ENCODE measurements at regions not wholly inside any gene's neighbourhood (a gene's known extent, or its start where the extent isn't known, plus 50 kb on each side); places are given as distances from the start of the nearest gene placed in this dataset.
"Not testable (repeated sequence)": the region's sequence is repeated elsewhere in the genome, so short reads cannot be mapped to it uniquely, and the experiment has no call there.

GRCh38 chr2:209141818-209142217 is 282.0 kb upstream of the MAP2 start:
- H3K9me2 ChIP-seq (ENCODE audit: insufficient read depth), result no peaks in the 10 kb centered on the region
- intact Hi-C loops (cut with micrococcal nuclease; ENCODE audit: unreplicated experiment), result no loop called here
- H2AFZ ChIP-seq, result no peak overlapping the region
- H4K20me1 ChIP-seq (ENCODE audit: insufficient read depth), result no peaks in the 10 kb centered on the region
- ChIA-PET CTCF (no interaction called here), POLR2A (ENCODE audit: unreplicated experiment) (no interaction called here)
- H3K4me3 ChIP-seq, result no peak overlapping the region
- DNase-seq, result no peak
- H3K27ac ChIP-seq, result no peak overlapping the region
- no peaks in the 10 kb centered on the region for H3K79me2 ChIP-seq (ENCODE audit: low read depth)
- TF ChIP-seq EZH2 (IDR thresholded peaks at IDR 0.05; ENCODE audit: low read depth), result no peak
- no peak for TF ChIP-seq CTCF (conservative IDR thresholded peaks at IDR 0.05)
- H3F3A ChIP-seq (ENCODE audit: insufficient read depth, low read depth), result no peaks in the 10 kb centered on the region
- no peaks in the 10 kb centered on the region for H3K4me1 ChIP-seq (replicated peaks; ENCODE audit: insufficient read depth)
- H3K27me3 ChIP-seq (ENCODE audit: insufficient read depth, low read depth), result no peaks in the 10 kb centered on the region
- no peaks in the 10 kb centered on the region for H3K9me3 ChIP-seq (ENCODE audit: insufficient read depth, low read depth)
- H3K36me3 ChIP-seq (ENCODE audit: low read depth), result no peaks in the 10 kb centered on the region
- H3K4me2 ChIP-seq, result no peak overlapping the region
- BruUV-seq (replicated peaks), result no TSS peak

- H3K9me3 ChIP-seq (ENCODE audit: insufficient read depth, low read depth); CTCF ChIA-PET; H3K9me2 ChIP-seq (ENCODE audit: insufficient read depth); H3K4me2 ChIP-seq; H3F3A ChIP-seq (ENCODE audit: insufficient read depth, low read depth); DNase-seq; H3K27ac ChIP-seq; H3K27me3 ChIP-seq (ENCODE audit: insufficient read depth, low read depth); BruUV-seq (replicated peaks); POLR2A ChIA-PET (ENCODE audit: unreplicated experiment); H3K79me2 ChIP-seq (ENCODE audit: low read depth); H3K36me3 ChIP-seq (ENCODE audit: low read depth); intact Hi-C loops (cut with micrococcal nuclease; ENCODE audit: unreplicated experiment); H3K4me1 ChIP-seq (replicated peaks; ENCODE audit: insufficient read depth); H2AFZ ChIP-seq; H3K4me3 ChIP-seq; H4K20me1 ChIP-seq (ENCODE audit: insufficient read depth): not testable (repeated sequence)
Observed at GRCh38 chr2:209145220-209145691, 278.6 kb upstream of the MAP2 start.

GRCh38 chr2:209145941-209146681 is 277.7 kb upstream of the MAP2 start:
- intact Hi-C loops (cut with micrococcal nuclease; ENCODE audit: unreplicated experiment), result no loop called here
- DNase-seq, result no peak
- H3K4me3 ChIP-seq, result no peak overlapping the region
- H3F3A ChIP-seq (ENCODE audit: insufficient read depth, low read depth), result no peaks in the 10 kb centered on the region
- H3K9me2 ChIP-seq (ENCODE audit: insufficient read depth), result no peaks in the 10 kb centered on the region
- H3K9me3 ChIP-seq (ENCODE audit: insufficient read depth, low read depth), result no peaks in the 10 kb centered on the region
- H3K4me1 ChIP-seq (replicated peaks; ENCODE audit: insufficient read depth), result no peaks in the 10 kb centered on the region
- no TSS peak for BruUV-seq (replicated peaks)
- H3K36me3 ChIP-seq (ENCODE audit: low read depth), result no peaks in the 10 kb centered on the region
- POLR2A ChIA-PET (ENCODE audit: unreplicated experiment), result no interaction called here
- no peak overlapping the region for H3K27ac ChIP-seq
- H2AFZ ChIP-seq, result no peak overlapping the region
- H3K4me2 ChIP-seq, result no peak overlapping the region
- no peaks in the 10 kb centered on the region for H3K27me3 ChIP-seq (ENCODE audit: insufficient read depth, low read depth)
- no peaks in the 10 kb centered on the region for H3K79me2 ChIP-seq (ENCODE audit: low read depth)
- CTCF ChIA-PET, result no interaction called here
- TF ChIP-seq CTCF (conservative IDR thresholded peaks at IDR 0.05) (no peak), EZH2 (IDR thresholded peaks at IDR 0.05; ENCODE audit: low read depth) (no peak)
- no peaks in the 10 kb centered on the region for H4K20me1 ChIP-seq (ENCODE audit: insufficient read depth)
